MG63 (cell line): ENCODE measurements at regions not wholly inside any gene's neighbourhood (a gene's known extent, or its start where the extent isn't known, plus 50 kb on each side); places are given as distances from the start of the nearest gene placed in this dataset.

Experiments used
- DNase-seq: peaks from one replicate; pipeline ENCODE4 v3.0.0-alpha.2; 2020
- H3K27me3 ChIP-seq: fragments of 250-450 bp; sonication (Bioruptor Pico); 2 replicates; pipeline ENCODE4 v1.5.1; 2020; ENCODE audit warnings: mild to moderate bottlenecking, moderate library complexity
- H3K36me3 ChIP-seq: fragments of 250-450 bp; sonication (Bioruptor Pico); 2 replicates; pipeline ENCODE4 v1.5.1; 2020; ENCODE audit warnings: mild to moderate bottlenecking, moderate library complexity
- H3K4me3 ChIP-seq: fragments of 250-450 bp; sonication (Bioruptor Pico); 2 replicates; pipeline ENCODE4 v1.5.1; 2020; ENCODE audit warnings: mild to moderate bottlenecking, moderate library complexity
- H3K9me3 ChIP-seq: fragments of 250-450 bp; sonication (Bioruptor Pico); 2 replicates; pipeline ENCODE4 v1.5.1; 2020; ENCODE audit warnings: mild to moderate bottlenecking, moderate library complexity

- Histone ChIP-seq H3K27me3 (no peaks in the 10 kb centered on the region), H3K9me3 (no peaks in the 10 kb centered on the region), H3K4me3 (no peak overlapping the region), H3K36me3 (no peaks in the 10 kb centered on the region)
- DNase-seq, result no peak
Observed at GRCh38 chr2:138125306-138126288, 161.3 kb downstream of the HNMT start.

- Histone ChIP-seq H3K27me3 (no peaks in the 10 kb centered on the region), H3K9me3 (no peaks in the 10 kb centered on the region), H3K4me3 (no peak overlapping the region), H3K36me3 (no peaks in the 10 kb centered on the region)
- DNase-seq, result no peak
Observed at GRCh38 chr2:138132108-138132507, 167.8 kb downstream of the HNMT start.

GRCh38 chr2:138137949-138138348, 173.7 kb downstream of the HNMT start:
- Histone ChIP-seq H3K9me3 (no peaks in the 10 kb centered on the region), H3K27me3 (no peaks in the 10 kb centered on the region), H3K36me3 (no peaks in the 10 kb centered on the region), H3K4me3 (no peak overlapping the region)
- no peak for DNase-seq

- Histone ChIP-seq H3K9me3 (no peaks in the 10 kb centered on the region), H3K36me3 (no peaks in the 10 kb centered on the region), H3K27me3 (no peaks in the 10 kb centered on the region), H3K4me3 (no peak overlapping the region)
- no peak for DNase-seq
Observed at GRCh38 chr2:138147796-138148195, 183.5 kb downstream of the HNMT start.

- Histone ChIP-seq H3K27me3 (no peaks in the 10 kb centered on the region), H3K36me3 (no peaks in the 10 kb centered on the region), H3K9me3 (no peaks in the 10 kb centered on the region), H3K4me3 (no peak overlapping the region)
- DNase-seq, result no peak
Observed at GRCh38 chr2:138155304-138155703, 191.0 kb downstream of the HNMT start.

GRCh38 chr2:138157372-138157771, 193.1 kb downstream of the HNMT start:
- no peaks in the 10 kb centered on the region for H3K36me3 ChIP-seq
- no peaks in the 10 kb centered on the region for H3K9me3 ChIP-seq
- no peaks in the 10 kb centered on the region for H3K27me3 ChIP-seq
- no peak for DNase-seq
- H3K4me3 ChIP-seq, result no peak overlapping the region

- Histone ChIP-seq H3K9me3 (peaks cover 4% of the 10 kb centered on the region), H3K27me3 (no peaks in the 10 kb centered on the region), H3K4me3 (no peak overlapping the region), H3K36me3 (no peaks in the 10 kb centered on the region)
- no peak for DNase-seq
Observed at GRCh38 chr2:138170485-138170884, 206.2 kb downstream of the HNMT start.

- no peak for DNase-seq
- Histone ChIP-seq H3K27me3 (no peaks in the 10 kb centered on the region), H3K4me3 (no peak overlapping the region), H3K36me3 (no peaks in the 10 kb centered on the region), H3K9me3 (peaks cover 4% of the 10 kb centered on the region)
Observed at GRCh38 chr2:138171244-138171643, 207.0 kb downstream of the HNMT start.

GRCh38 chr2:138175066-138175465, 210.8 kb downstream of the HNMT start:
- peaks cover 3% of the 10 kb centered on the region; the same call in 1 of the 2 replicates for H3K9me3 ChIP-seq
- H3K27me3 ChIP-seq, result no peaks in the 10 kb centered on the region
- no peak for DNase-seq
- H3K36me3 ChIP-seq, result no peaks in the 10 kb centered on the region
- H3K4me3 ChIP-seq, result no peak overlapping the region

GRCh38 chr2:138176862-138177439, 212.7 kb downstream of the HNMT start:
- Histone ChIP-seq H3K27me3 (no peaks in the 10 kb centered on the region), H3K36me3 (no peaks in the 10 kb centered on the region), H3K4me3 (no peak overlapping the region), H3K9me3 (peaks cover 3% of the 10 kb centered on the region; the same call in 1 of the 2 replicates)
- no peak for DNase-seq

- peaks cover 3% of the 10 kb centered on the region; the same call in 1 of the 2 replicates for H3K9me3 ChIP-seq
- no peaks in the 10 kb centered on the region for H3K27me3 ChIP-seq
- H3K36me3 ChIP-seq, result no peaks in the 10 kb centered on the region
- no peak overlapping the region for H3K4me3 ChIP-seq
- DNase-seq, result no peak
Observed at GRCh38 chr2:138177693-138178092, 213.4 kb downstream of the HNMT start.

GRCh38 chr2:138180692-138181386, 216.6 kb downstream of the HNMT start:
- DNase-seq, result no peak
- Histone ChIP-seq H3K27me3 (no peaks in the 10 kb centered on the region), H3K36me3 (no peaks in the 10 kb centered on the region), H3K4me3 (no peak overlapping the region), H3K9me3 (no peaks in the 10 kb centered on the region)

- H3K4me3 ChIP-seq, result no peak overlapping the region
- no peaks in the 10 kb centered on the region for H3K27me3 ChIP-seq
- no peaks in the 10 kb centered on the region for H3K36me3 ChIP-seq
- no peaks in the 10 kb centered on the region for H3K9me3 ChIP-seq
- no peak for DNase-seq
Observed at GRCh38 chr2:138182250-138182936, 218.1 kb downstream of the HNMT start.

GRCh38 chr2:138182937-138183312, 218.7 kb downstream of the HNMT start:
- no peak for DNase-seq
- no peaks in the 10 kb centered on the region for H3K9me3 ChIP-seq
- H3K4me3 ChIP-seq, result no peak overlapping the region
- H3K27me3 ChIP-seq, result no peaks in the 10 kb centered on the region
- H3K36me3 ChIP-seq, result no peaks in the 10 kb centered on the region

- Histone ChIP-seq H3K4me3 (no peak overlapping the region), H3K36me3 (no peaks in the 10 kb centered on the region), H3K27me3 (no peaks in the 10 kb centered on the region), H3K9me3 (no peaks in the 10 kb centered on the region)
- DNase-seq, result no peak
Observed at GRCh38 chr2:138183705-138184104, 219.4 kb downstream of the HNMT start.

GRCh38 chr2:138184428-138184827, 220.2 kb downstream of the HNMT start:
- no peaks in the 10 kb centered on the region for H3K9me3 ChIP-seq
- no peaks in the 10 kb centered on the region for H3K36me3 ChIP-seq
- DNase-seq, result no peak
- H3K27me3 ChIP-seq, result no peaks in the 10 kb centered on the region
- no peak overlapping the region for H3K4me3 ChIP-seq

- no peaks in the 10 kb centered on the region for H3K27me3 ChIP-seq
- H3K9me3 ChIP-seq, result no peaks in the 10 kb centered on the region
- no peak for DNase-seq
- H3K4me3 ChIP-seq, result no peak overlapping the region
- H3K36me3 ChIP-seq, result no peaks in the 10 kb centered on the region
Observed at GRCh38 chr2:138185827-138186226, 221.6 kb downstream of the HNMT start.
